HTR-8/SVneo (cell line): ENCODE measurements at regions not wholly inside any gene's neighbourhood (a gene's known extent, or its start where the extent isn't known, plus 50 kb on each side); places are given as distances from the start of the nearest gene placed in this dataset.

Experiments
- DNase-seq: peaks from one replicate; pipeline ENCODE4 v3.0.0; 2011; ENCODE audit warnings: low spot score, mixed read lengths; ENCODE audit not compliant: insufficient read length
- FAIRE-seq: peaks from 2 replicates; lab custom pipeline; 2011; peaks lifted over from hg19 to GRCh38; lab: Jason Lieb, UNC

GRCh38 chr3:5725801-5726200 lies 538.3 kb downstream of the EDEM1 start:
- FAIRE-seq, result no peak
- DNase-seq, result no peak

GRCh38 chr3:5726621-5727020 lies 539.1 kb downstream of the EDEM1 start:
- DNase-seq (no peak), FAIRE-seq (no peak)

DNA sequence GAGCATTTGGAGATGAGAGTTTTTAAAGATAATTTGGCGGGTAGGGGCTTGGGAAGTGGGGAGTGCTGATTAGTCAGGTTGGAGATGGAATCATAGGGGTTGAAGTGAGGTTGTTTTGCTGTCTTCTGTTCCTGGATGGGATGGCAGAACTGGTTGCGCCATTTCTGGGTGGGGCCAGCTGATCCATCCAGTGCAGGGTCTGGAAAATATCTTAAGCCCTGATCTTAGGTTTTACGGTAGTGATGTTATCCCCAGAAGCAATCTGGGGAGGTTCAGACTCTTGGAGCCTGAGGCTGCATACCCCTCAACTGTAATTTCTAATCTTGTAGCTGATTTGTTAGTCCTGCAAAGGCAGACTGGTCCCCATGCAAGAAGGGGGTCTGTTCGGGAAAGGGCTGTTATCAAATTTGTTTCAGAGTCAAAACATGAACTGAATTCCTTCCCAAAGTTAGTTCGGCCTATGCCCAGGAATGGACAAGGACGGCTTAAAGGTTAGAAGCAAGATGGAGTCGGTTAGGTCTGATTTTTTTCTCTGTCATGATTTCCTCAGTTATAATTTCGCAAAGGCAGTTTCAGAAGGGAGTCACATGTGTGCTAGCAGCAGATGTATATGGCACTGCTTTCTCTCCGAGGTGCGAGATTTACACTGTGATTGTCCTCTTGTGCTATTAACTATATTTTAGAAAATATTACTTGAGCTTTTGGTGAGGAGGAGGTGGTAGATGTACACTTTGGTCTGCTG lies 540.4 kb downstream of the EDEM1 start:
- DNase-seq (no peak), FAIRE-seq (no peak)

GRCh38 chr3:5729852-5730251 lies 542.3 kb downstream of the EDEM1 start:
- FAIRE-seq (no peak), DNase-seq (no peak)

GRCh38 chr3:5731100-5731499 lies 543.6 kb downstream of the EDEM1 start:
- DNase-seq, result no peak
- FAIRE-seq, result no peak

GRCh38 chr3:5732081-5732480 lies 544.6 kb downstream of the EDEM1 start:
- no peak for FAIRE-seq
- DNase-seq, result no peak

DNA sequence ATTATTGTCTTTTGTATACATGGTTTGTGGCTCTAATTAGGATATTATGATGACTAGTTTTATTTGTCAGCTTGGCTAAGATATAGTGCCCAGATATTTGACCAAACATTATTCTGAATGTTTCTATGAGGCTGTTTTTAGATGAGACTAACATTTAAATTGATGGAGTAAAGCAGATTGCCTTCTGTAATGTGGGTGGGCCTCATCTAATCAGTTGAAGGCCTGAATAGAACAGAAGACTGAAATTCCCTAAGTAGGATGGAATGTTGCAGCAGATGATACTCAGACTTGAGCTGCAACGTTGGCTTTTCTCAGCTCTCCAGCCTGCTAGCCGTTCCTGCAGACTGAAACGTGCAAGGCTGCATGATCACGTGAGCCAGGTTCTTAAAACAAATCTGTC lies 546.5 kb downstream of the EDEM1 start:
- no peak for FAIRE-seq
- DNase-seq, result no peak

DNA sequence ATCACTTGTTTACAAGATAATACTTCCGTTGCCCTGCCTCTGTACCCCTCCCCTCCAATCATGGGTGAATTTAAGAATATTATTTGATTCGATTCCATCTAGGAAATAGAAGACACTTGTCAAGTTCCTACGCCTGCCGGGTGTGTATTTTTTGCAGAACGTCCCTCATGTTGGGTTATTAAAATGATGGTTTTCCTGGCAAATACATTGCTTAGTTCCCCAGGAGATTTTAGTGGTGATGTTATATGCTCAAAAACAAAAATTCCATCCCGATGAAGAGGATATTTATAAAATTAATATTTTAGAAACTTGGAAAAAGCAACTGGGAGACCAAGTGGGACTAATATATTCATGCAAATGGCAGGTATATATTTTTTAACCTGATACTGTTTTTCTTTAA lies 548.4 kb downstream of the EDEM1 start:
- DNase-seq (no peak), FAIRE-seq (no peak)

DNA sequence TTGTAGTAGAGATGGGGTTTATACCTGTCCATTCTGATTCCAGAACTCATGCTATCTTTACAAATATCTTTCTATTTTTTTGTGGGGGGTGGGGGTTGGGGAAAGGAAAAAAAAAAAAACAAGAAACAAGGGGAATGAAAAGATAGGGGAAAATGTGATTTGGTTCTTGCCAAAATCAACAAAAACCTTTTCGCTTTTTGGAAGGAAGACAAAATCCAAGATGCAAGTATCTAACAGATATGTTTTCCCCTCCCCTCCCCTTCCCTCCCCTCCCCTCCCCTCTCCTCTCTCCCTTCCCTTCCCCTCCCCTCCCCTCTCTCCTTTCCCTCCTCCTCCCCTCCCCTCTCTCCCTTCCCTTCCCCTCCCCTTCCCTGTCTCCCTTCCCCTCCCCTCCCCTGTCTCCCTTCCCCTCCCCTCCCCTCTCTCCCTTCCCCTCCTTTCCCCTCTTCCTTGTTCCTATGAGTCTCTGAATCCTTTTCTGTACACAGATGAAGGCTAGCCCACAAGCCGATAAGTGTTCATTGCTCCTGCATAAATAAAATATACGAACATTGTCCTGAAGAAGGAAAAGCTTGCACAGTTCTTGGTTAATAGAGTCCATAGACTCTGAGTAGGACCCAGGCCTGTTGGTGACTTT lies 551.9 kb downstream of the EDEM1 start:
- DNase-seq, result no peak
- no peak for FAIRE-seq

GRCh38 chr3:5739949-5740348 lies 552.4 kb downstream of the EDEM1 start:
- DNase-seq (no peak), FAIRE-seq (no peak)

DNA sequence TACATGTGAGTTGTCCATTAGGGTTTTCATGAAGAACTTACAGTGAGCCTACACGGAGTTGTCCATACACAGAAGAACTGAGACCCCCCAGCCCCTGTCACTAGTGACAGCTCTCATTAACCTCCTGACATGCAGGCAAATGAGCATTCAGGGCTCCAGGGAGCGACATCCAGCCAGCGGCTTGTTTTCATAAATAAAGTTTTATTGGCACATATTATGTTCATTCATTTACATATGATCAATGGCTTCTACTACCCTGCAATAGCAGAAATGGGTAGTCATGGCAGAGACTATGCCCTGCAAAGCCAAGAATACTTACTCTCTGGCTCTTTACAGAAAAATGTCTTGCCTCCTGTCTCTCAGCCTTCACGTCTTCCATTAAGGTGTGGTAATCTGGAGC lies 553.5 kb downstream of the EDEM1 start:
- no peak for FAIRE-seq
- no peak for DNase-seq

DNA sequence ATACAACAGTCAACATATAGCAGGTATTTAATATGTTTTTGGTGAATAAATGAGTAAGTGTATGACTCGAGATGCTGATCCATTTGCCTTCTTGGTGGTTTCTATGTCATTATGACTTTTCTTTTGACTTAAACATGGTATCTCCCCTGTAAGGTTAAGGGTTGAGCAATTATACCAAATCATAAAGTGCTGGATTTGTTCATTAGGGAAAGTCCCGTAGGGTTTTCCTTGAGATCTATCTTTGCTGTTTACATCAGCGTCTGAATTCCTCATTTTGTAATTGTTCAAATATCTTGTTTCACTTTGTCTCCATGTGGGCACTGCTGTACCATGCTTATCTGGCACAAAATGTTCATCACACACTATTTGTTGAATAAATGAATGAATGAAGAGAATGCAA lies 562.6 kb downstream of the EDEM1 start:
- DNase-seq (no peak), FAIRE-seq (no peak)

- no peak for FAIRE-seq
- no peak for DNase-seq
Measured at GRCh38 chr3:5750874-5751640, 563.5 kb downstream of the EDEM1 start.

- DNase-seq (no peak), FAIRE-seq (no peak)
Measured at GRCh38 chr3:5754602-5755001, 567.1 kb downstream of the EDEM1 start.

GRCh38 chr3:5756443-5756842 lies 568.9 kb downstream of the EDEM1 start:
- FAIRE-seq (no peak), DNase-seq (no peak)

DNA sequence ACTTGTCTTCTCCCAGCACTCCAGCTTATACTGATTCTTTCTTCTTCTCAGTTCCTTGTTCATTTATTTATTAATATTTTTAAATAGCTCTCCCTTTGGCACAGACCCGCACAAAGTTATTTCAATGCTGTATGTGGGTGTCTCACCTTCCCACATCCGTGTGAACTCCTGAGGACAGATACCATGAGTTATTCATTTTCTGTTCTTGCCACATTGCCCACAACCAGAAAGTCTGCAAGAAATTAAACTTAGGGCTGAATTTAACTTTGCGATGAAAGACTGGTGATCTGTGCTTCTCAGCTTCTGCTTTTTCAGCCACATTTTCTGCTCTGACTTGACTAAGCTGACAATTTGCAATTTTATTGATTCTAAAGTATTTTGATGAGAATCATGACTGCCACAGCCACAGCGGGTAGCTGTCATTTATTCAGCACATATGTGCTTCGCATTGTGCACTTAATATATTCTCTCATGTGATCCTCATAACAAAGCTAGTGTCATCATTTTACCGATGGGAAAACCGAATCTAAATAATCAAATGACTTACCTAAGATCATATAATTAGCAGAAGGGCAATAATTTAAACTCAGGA lies 569.8 kb downstream of the EDEM1 start:
- DNase-seq, result no peak
- no peak for FAIRE-seq

GRCh38 chr3:5758699-5759098 lies 571.2 kb downstream of the EDEM1 start:
- no peak for FAIRE-seq

DNA sequence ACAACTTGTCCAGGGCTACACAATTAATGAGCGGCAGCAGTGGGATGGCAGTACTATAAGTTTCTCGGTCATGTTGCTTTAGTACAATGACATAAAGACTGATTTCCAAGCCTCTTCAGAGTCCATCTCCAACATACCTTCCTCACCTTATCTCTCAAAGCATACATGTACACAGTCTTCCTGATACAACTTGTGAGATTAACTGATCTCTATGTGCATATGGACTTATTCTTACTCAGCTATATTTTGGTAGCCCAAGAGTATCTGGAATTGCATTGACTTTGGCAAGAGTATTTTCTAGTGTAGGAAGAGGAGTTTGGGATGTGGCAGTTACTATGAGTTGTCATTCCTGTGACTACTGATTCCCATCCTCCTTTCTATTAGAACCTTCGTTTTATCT lies 575.0 kb downstream of the EDEM1 start:
- no peak for DNase-seq
- no peak for FAIRE-seq

More at GRCh38 chr3:5758699-5759098, 571.2 kb downstream of the EDEM1 start:
- no peak for DNase-seq

DNA sequence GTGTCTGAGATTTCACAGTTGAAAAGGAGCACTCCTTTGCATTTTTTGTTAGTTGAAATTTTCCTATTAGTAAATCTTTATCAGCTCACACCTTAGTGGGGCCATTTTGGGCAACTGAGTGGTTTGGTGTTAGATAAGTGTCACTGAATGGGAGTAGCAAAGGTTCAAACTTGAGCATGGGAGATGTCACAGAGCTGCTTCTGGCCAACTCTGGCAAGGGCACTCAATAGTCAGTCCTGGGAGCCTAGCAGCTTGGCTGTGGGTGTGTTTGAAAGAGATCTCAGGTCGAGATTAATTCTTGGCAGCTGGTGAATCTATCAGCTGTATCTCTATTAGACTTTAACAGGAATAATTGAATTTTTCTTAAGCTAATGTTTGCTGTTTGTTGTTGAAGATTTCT lies 579.3 kb downstream of the EDEM1 start:
- no peak for DNase-seq
- no peak for FAIRE-seq

GRCh38 chr3:5767304-5767703 lies 579.8 kb downstream of the EDEM1 start:
- no peak for DNase-seq
- no peak for FAIRE-seq
